ENCODE measurements at regions not wholly inside any gene's neighbourhood (a gene's known extent, or its start where the extent isn't known, plus 50 kb on each side); places are given as distances from the start of the nearest gene placed in this dataset.

DNA sequence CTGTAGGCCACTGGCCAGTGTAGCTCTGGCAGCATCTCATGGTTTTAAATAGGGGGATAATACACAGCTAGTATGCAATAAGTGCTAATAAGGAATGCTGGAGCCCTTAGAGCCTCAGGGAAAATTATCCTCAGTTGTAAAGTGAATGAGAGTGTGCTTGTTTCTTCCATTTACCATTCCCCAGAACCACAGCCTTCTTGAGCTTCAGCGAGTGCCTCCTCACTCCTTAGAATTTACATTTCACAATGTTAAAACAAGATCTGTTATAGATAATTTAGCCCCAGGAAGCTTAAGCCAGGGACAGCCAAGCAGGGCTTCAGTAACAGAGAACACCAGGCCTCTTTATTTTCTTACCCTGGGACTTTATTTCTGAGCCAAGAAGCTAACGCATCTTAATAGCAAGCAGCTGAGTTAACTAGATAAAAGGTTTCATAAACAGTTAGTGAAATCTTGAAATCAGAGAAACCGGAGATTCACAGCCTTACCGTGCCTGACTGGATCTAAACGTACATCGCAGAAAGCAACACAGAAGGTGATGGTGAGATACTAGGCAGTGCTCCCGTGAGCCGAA lies 535.2 kb downstream of the TDRD15 start:
- TF ChIP-seq SIN3A (IDR thresholded peaks at IDR 0.05; ENCODE audit: borderline replicate concordance, insufficient read depth, low read length) (no peak), POLR2AphosphoS5 (IDR thresholded peaks at IDR 0.05; ENCODE audit: low read depth, low read length) (no peak), TAF1 (IDR thresholded peaks at IDR 0.05; ENCODE audit: borderline replicate concordance, insufficient read depth, low read length) (no peak)

Data from PFSK-1 (cell line).